OCI-LY7 (cell line): ENCODE measurements at regions not wholly inside any gene's neighbourhood (a gene's known extent, or its start where the extent isn't known, plus 50 kb on each side); places are given as distances from the start of the nearest gene placed in this dataset.

Experiments used
- BruUV-seq: library from RNA; stranded (reverse); fragments of 400-500 nt; replicated peaks from 2 replicates; lab custom pipeline; 2021; lab: Mats Ljungman, UMichigan
- CTCF ChIA-PET: fragments of 300-600 bp; sonication (Branson Sonifier 250); formaldehyde crosslinking; loops from one replicate; lab custom pipeline; 2022; ENCODE audit warnings: antibody characterized with exemption; ENCODE audit not compliant: unreplicated experiment; lab: Charles Lee
- POLR2A ChIA-PET: fragments of 300-600 bp; sonication (Branson Sonifier 250); formaldehyde crosslinking; loops from one replicate; lab custom pipeline; 2022; ENCODE audit warnings: antibody characterized with exemption; lab: Charles Lee
- DNase-seq: peaks from one replicate; pipeline ENCODE4 v3.0.0-alpha.2; 2015; ENCODE audit warnings: low spot score
- H2AFZ ChIP-seq: fragments of 200-600 bp; sonication (generic), shearing (Covaris generic); 2 replicates; pipeline ENCODE4 v1.6.1; 2014; ENCODE audit warnings: mild to moderate bottlenecking, antibody characterized with exemption, low read length, moderate library complexity
- H3K27ac ChIP-seq: fragments of 200-600 bp; sonication (generic); 2 replicates; pipeline ENCODE4 v1.5.1; 2014; ENCODE audit warnings: mixed run types, low read depth, mild to moderate bottlenecking, moderate library complexity, low read length, inconsistent platforms; ENCODE audit not compliant: poor library complexity, severe bottlenecking
- H3K36me3 ChIP-seq: fragments of 200-600 bp; sonication (generic); 2 replicates; pipeline ENCODE4 v1.6.1; 2014; ENCODE audit warnings: mild to moderate bottlenecking, antibody characterized with exemption, low read length, moderate library complexity, mixed read lengths; ENCODE audit not compliant: insufficient read depth
- H3K4me1 ChIP-seq: fragments of 200-600 bp; sonication (generic); 2 replicates; pipeline ENCODE4 v1.5.1; 2014; ENCODE audit warnings: mild to moderate bottlenecking, low read length; ENCODE audit not compliant: insufficient read depth, poor library complexity, severe bottlenecking
- H3K4me2 ChIP-seq: fragments of 200-600 bp; sonication (generic); 2 replicates; pipeline ENCODE4 v1.6.1; 2014; ENCODE audit warnings: mild to moderate bottlenecking, low read length
- H3K4me3 ChIP-seq: fragments of 200-600 bp; sonication (generic); 2 replicates; pipeline ENCODE4 v1.5.1; 2014; ENCODE audit warnings: mild to moderate bottlenecking, low read depth, low read length; ENCODE audit not compliant: poor library complexity, severe bottlenecking
- H3K79me2 ChIP-seq: fragments of 200-600 bp; sonication (generic); 2 replicates; pipeline ENCODE4 v1.6.1; 2016; ENCODE audit warnings: low read depth, mild to moderate bottlenecking, low read length, moderate library complexity, mixed read lengths; ENCODE audit not compliant: insufficient read depth
- H3K9me2 ChIP-seq: fragments of 200-600 bp; sonication (generic); 2 replicates; pipeline ENCODE4 v1.6.1; 2016; ENCODE audit warnings: mild to moderate bottlenecking, low read length, mixed read lengths; ENCODE audit not compliant: insufficient read depth
- H3K9me3 ChIP-seq: fragments of 200-600 bp; sonication (generic); 2 replicates; pipeline ENCODE4 v1.6.1; 2014; ENCODE audit warnings: mild to moderate bottlenecking, mixed run types, low read length, mixed read lengths
- H4K20me1 ChIP-seq: fragments of 200-600 bp; sonication (generic); 2 replicates; pipeline ENCODE4 v1.6.1; 2014; ENCODE audit warnings: mild to moderate bottlenecking, antibody characterized with exemption, low read length, moderate library complexity, mixed read lengths; ENCODE audit not compliant: insufficient read depth
- EZH2phosphoT487 ChIP-seq: fragments of 200-600 bp; sonication (generic); IDR thresholded peaks from 2 replicates; pipeline ENCODE4 v1.6.1; 2018; ENCODE audit warnings: low read depth, borderline replicate concordance, mild to moderate bottlenecking, mixed run types, antibody characterized with exemption, low read length, moderate library complexity, mixed read lengths
- intact Hi-C: fragments of 100-400 bp; cut with micrococcal nuclease; formaldehyde crosslinking; loops from one replicate; pipeline ENCODE4 v1.10.0; 2022; ENCODE audit not compliant: unreplicated experiment
- TF ChIP-seq, protein P1 (sequence below): fragments of 200-600 bp; sonication (generic); conservative IDR thresholded peaks from 2 replicates; pipeline ENCODE4 v1.5.1; 2014; ENCODE audit warnings: mild to moderate bottlenecking, antibody characterized with exemption, low read length, moderate library complexity, mixed read lengths

DNA sequence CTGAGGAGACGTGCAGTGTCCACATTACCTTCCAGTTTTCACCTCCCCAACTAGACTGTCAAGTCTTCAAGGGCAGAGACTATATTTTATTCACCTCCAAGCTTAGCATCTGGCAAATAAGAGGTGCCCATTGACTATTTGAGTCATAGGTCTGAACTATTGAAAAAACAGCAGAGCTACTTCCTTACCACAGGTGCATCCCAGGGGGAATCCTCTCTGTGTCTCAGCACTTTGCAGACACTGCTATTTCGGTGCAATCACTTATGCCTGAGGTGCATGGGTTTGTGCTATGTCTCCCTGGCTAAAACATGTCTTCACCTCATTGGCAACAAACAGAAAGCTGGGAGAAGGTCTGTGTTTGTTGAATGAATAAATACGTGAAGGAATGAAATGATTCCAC is 67.8 kb downstream of the SOX11 start:
- H3K4me3 ChIP-seq, result no peak overlapping the region
- H2AFZ ChIP-seq, result no peak overlapping the region
- ChIA-PET POLR2A (interaction anchor here (0.5 to 0.6 kb wide), 2 partner anchors 70 to 201 kb away, joined by 3 to 5 read pairs; no protein-coding TSS in a partner anchor), CTCF (no interaction called here)
- no peaks in the 10 kb centered on the region for H4K20me1 ChIP-seq
- no peaks in the 10 kb centered on the region for H3K79me2 ChIP-seq
- H3K9me3 ChIP-seq, result no peaks in the 10 kb centered on the region
- no peak for TF ChIP-seq EZH2phosphoT487
- TF ChIP-seq, protein P1, sequence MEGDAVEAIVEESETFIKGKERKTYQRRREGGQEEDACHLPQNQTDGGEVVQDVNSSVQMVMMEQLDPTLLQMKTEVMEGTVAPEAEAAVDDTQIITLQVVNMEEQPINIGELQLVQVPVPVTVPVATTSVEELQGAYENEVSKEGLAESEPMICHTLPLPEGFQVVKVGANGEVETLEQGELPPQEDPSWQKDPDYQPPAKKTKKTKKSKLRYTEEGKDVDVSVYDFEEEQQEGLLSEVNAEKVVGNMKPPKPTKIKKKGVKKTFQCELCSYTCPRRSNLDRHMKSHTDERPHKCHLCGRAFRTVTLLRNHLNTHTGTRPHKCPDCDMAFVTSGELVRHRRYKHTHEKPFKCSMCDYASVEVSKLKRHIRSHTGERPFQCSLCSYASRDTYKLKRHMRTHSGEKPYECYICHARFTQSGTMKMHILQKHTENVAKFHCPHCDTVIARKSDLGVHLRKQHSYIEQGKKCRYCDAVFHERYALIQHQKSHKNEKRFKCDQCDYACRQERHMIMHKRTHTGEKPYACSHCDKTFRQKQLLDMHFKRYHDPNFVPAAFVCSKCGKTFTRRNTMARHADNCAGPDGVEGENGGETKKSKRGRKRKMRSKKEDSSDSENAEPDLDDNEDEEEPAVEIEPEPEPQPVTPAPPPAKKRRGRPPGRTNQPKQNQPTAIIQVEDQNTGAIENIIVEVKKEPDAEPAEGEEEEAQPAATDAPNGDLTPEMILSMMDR, result no peak
- no TSS peak for BruUV-seq
- H3K4me1 ChIP-seq, result no peaks in the 10 kb centered on the region
- H3K27ac ChIP-seq, result no peak overlapping the region
- intact Hi-C loops, result no loop called here
- H3K36me3 ChIP-seq, result no peaks in the 10 kb centered on the region
- no peak overlapping the region for H3K4me2 ChIP-seq
- H3K9me2 ChIP-seq, result no peaks in the 10 kb centered on the region
- DNase-seq, result no peak

DNA sequence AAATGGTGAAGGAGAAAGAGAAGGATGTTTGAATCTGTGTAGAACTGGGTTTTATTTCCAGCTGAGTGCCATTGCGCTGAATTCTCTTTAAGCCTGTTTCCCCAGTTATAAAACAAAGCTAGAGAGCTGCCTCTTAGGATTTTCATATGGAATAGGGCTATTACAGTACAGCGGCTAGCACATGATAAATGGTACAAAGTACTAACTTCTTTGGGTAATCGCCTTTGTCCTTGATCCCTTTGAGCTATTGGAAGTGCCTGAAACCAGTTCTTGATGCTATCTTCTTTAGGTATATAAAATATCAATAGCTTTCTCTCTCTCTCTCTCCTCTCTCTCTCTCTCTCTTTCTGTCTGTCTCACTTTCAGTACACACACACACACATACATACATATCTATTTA is 71.3 kb downstream of the SOX11 start:
- Histone ChIP-seq H3K9me2 (no peaks in the 10 kb centered on the region), H3K36me3 (no peaks in the 10 kb centered on the region), H3K4me3 (no peak overlapping the region), H3K79me2 (no peaks in the 10 kb centered on the region), H3K4me2 (no peak overlapping the region), H3K4me1 (no peaks in the 10 kb centered on the region), H2AFZ (no peak overlapping the region), H3K9me3 (no peaks in the 10 kb centered on the region), H3K27ac (no peak overlapping the region), H4K20me1 (no peaks in the 10 kb centered on the region)
- no peak for DNase-seq
- ChIA-PET CTCF (no interaction called here), POLR2A (interaction anchor here (0.6 kb wide), 1 partner anchor 410 kb away, joined by 3 read pairs; no protein-coding TSS in a partner anchor)
- TF ChIP-seq EZH2phosphoT487, result no peak
- TF ChIP-seq, protein P1, result no peak
- BruUV-seq, result no TSS peak
- intact Hi-C loops, result no loop called here

DNA sequence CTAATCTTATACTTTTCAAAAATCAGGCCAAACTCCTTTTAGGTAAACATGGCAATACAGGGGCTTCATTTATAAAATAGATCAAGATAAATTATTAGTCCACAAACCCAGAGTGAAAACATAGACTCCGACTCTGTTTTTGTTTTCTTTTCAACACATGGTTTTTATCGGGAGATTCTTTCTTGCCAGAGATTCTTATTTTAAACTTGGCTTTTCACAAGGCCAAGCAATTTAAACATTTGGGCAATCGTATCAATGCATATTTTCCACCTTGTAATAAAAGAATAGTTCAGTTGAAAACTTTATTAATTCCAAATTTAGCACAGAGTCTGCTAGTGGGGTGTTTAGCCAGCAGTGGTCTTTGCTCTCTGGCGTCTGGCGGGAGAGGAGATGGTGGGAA is 71.9 kb downstream of the SOX11 start:
- no peaks in the 10 kb centered on the region for H3K79me2 ChIP-seq
- POLR2A ChIA-PET, result no interaction called here
- H3K27ac ChIP-seq, result no peak overlapping the region
- H3K4me1 ChIP-seq, result no peaks in the 10 kb centered on the region
- no peaks in the 10 kb centered on the region for H3K36me3 ChIP-seq
- no peak for DNase-seq
- BruUV-seq, result no TSS peak
- H3K9me2 ChIP-seq, result no peaks in the 10 kb centered on the region
- intact Hi-C loops, result no loop called here
- no peak overlapping the region for H2AFZ ChIP-seq
- TF ChIP-seq EZH2phosphoT487, result no peak
- TF ChIP-seq, protein P1, result no peak
- no peaks in the 10 kb centered on the region for H4K20me1 ChIP-seq
- CTCF ChIA-PET, result no interaction called here
- H3K4me2 ChIP-seq, result no peak overlapping the region
- no peak overlapping the region for H3K4me3 ChIP-seq
- no peaks in the 10 kb centered on the region for H3K9me3 ChIP-seq
